HG02610 (cell line): ENCODE measurements at regions not wholly inside any gene's neighbourhood (a gene's known extent, or its start where the extent isn't known, plus 50 kb on each side); places are given as distances from the start of the nearest gene placed in this dataset.
A peak's percentile ranks its signal among the peaks of the same experiment; 100 is the strongest.
"Not testable (repeated sequence)": the region's sequence is repeated elsewhere in the genome, so short reads cannot be mapped to it uniquely, and the experiment has no call there.

Source experiments
- ATAC-seq: cut with Tn5 transposase; IDR thresholded peaks from one replicate; pipeline ENCODE4 v1.9.1; 2021; ENCODE audit warnings: mild to moderate bottlenecking, moderate library complexity; ENCODE audit not compliant: unreplicated experiment

DNA sequence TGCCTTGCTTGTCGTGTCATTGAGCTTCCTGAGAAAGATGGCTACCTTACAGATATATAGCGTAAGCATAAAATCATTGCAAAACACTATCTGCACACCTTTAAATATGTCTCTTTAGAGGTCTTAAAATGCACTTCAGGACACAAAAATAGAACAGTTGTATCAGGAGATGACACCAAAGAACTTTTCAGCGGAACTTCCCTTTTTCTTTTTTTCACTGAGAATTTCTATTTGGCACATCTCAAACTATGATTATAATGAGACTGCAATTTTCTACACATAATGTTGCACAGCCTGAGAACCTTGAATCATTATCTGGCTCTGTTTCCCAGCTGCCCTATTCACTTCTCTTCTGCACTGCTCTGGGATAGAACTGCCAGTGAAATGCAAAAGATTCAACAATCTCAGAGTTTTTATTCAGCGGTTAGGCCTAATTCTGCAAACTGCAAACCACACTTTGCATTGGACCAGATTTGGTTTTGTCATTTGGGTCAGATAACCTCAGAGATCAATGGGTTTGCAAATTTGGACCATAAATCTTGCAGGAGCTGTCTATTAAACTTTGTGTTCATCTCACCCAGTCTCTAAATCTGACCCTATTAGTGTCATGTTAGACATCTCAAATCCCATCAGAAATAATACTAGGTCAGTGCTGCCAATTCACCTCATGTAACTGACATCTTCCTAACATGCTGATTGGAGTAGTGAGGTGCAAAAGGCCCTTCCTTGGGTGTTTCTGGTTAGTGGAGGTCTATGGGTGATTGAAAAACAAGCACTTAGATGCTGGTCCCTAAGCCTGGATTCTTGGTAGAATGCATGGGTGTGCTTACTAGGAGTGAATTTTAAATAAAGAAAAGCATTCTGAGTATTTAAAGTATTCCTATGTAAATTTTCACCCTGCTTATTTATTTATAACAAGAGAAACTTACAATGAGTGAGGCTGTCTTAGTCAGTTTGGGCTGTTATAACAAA is 382.7 kb downstream of the UTRN start:
- no peak for ATAC-seq

DNA sequence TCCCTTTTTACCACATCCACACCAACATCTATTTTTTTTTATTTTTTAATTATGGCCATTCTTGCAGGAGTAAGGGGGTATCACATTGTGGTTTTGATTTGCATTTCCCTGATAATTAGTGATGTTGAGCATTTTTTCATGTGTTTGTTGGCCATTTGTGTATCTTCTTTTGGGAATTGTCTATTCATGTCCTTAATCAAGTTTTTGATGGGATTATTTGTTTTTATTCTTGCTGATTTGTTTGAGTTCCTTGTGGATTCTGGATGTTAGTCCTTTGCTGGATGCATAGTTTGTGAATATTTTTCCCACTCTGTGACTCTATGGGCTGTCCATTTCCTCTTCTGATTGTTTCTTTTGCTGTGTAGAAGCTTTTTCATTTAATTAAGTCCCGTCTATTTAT is 385.1 kb downstream of the UTRN start:
- not testable (repeated sequence) for ATAC-seq

DNA sequence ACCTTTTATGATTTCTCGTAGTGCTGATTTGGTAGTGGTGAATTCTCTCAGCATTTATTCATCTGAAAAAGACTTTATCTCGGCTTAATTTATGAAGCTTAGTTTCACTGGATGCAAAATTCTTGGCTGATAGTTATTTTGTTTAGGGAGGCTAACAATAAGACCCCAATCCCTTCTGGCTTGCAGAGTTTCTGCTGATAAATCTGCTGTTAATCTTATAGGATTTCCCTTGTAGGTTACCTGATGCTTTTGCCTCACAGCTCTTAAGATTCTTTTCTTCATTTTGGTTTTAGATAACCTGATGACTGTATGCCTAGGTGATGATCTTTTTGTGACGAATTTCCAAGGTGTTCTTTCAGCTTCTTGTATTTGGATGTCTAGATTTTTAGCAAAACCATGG is 388.7 kb downstream of the UTRN start:
- ATAC-seq: no peak

DNA sequence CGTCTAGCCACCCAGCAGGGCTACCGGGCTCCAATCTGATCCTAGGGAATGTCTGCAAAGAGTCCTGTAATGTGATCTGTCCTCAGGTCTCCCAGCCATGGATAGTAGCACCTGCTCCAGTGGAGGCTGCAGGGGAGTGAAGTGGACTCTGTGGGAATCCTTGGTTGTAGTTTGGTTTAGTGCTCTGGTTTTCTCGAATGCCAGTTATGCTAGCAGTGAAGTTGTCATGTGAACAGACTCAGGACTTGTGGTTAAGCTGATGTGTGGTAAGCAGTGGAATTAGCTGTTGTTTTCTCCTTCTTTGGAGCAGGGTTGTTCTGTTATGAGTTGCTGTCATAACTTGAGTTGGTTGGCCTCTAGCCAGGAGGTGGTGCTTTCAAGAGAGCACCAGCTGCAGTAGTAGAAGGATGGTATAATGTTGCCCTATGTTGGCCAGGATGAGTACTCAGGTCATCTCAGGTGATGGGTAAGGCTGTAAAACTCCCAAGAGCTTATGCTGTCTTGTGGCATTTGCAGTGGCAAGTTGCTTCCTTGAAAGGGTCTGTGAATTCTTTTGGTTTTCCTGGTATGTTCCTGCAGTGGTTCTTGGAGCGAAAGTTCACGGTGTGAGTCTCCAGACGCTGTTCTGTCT is 390.2 kb downstream of the UTRN start:
- ATAC-seq: no peak

DNA sequence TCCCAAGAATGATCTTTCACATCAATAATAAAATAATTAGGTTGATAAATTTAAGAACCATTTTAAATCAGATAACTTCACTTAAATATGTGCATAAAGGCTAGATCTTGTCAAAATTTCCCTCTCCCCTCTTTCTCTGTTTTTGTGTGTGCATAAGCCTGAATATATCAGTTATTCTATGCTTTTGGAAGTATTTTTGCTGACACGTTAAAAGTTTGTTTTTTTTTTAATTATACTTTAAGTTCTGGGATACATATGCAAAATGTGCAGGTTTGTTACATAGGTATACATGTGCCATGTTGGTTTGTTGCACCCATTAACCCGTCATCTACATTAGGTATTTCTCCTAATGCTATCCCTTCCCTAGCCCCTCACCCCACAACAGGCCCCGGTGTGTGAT is 391.2 kb downstream of the UTRN start:
- not testable (repeated sequence) for ATAC-seq

DNA sequence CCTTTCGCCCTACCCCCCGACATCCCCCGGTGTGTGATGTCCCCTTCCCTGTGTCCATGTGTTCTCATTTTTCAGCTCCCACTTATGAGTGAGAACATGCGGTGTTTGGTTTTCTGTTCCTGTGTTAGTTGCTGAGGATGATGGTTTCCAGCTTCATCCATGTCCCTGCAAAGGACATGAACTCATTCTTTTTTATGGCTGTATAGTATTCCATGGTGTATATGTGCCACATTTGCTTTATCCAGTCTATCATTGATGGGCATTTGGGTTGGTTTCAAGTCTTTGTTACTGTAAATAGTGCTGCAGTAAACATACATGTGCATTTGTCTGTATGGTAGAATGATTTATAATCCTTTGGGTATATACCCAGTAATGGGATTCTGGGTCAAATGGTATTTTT is 392.1 kb downstream of the UTRN start:
- not testable (repeated sequence) for ATAC-seq

DNA sequence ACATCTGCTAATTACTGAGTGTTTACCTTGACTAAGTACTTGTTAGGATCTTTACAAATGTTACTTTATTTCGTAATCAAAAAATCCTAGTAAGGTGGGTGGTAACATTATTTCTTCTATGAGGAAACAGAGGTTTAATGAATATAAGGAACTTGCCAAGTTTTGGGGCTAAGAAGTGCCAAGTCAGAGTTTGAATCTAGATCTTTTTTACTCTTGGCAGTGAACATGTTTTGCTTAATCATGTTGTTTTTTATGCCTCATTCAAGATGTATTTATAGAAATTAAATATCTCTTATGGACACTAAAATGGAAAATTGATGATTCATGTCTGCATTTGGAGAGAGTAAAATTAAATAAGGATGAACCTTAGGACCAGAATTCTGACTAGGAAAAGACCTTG is 393.7 kb downstream of the UTRN start:
- ATAC-seq: no peak

DNA sequence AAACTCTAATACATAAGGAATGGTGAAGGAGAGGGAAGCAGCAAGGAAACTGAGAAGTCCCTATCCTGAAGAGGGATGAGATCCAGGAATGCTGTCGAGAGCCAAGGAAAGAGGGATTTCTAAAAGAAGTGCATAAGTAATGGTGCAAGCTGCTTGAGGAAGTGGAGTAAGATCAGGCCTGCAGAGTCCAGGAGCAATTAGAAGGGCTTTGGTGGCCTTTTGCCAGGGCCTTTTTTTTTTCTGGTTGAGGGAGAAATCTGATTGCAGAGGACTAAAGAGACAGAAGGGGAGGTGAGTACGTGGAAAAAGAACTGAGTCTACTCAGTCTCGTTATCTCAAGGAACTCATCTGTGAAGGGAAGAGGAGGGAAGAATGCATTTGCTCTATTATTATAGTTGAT is 396.2 kb downstream of the UTRN start:
- ATAC-seq: no peak

DNA sequence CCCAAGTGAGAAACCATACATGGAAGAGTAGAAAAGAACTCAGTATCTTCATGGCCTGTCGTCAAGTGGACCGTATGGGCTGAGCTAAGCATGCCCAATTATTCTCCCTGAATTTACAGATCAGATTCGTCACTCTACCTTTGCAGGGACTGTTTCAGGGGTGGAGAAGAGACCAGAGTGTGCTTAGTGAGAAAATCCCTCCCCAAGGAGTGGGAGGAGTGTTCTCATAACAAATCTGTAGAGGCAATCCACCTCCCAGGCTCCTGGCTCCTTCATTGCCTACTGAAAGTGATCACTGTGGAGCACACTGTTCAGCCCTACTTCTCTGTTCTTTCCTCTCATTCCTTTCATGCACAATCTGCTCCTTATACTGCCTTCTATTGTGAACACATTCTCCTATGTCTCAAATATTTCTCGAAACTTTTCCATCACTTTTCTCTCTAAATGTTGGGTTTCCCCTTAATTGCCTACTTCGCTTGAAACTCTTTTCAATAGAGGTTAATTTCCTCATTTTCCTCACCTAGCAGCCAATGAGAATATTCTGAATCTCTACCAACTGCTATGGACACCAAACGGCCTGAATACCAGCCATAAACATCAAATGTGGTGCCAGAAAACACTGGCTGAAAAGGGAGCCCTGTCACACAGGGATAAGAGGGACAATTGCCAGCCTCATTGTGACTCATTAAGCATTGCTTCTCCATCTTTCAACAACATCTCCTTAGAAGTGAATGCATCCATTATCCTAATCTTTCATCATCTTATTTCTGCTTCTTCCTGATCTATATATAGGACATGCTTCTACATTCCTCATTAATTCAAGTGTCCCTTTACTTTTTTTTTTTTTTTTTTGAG is 398.3 kb downstream of the UTRN start:
- ATAC-seq: no peak

DNA sequence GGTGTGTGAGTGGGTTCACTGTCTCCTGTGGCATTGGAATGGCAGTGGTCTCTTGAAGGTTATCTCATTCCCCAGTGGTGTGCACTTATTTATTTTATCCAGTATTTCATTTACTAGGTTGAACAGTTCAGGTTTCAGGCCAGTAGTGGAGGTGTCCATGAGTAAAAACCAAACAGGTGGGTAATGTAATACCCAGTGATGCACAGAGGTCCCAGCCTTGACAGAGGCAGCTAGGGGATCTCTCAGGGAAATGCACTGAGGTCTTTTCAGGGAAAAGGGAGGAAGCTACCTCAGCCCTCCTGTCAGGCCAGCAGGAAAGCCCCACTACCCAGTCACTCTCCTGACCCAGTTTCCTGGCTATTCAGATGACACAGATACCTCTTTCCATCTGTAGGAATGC is 403.6 kb downstream of the UTRN start:
- peak; percentile 62 for ATAC-seq

DNA sequence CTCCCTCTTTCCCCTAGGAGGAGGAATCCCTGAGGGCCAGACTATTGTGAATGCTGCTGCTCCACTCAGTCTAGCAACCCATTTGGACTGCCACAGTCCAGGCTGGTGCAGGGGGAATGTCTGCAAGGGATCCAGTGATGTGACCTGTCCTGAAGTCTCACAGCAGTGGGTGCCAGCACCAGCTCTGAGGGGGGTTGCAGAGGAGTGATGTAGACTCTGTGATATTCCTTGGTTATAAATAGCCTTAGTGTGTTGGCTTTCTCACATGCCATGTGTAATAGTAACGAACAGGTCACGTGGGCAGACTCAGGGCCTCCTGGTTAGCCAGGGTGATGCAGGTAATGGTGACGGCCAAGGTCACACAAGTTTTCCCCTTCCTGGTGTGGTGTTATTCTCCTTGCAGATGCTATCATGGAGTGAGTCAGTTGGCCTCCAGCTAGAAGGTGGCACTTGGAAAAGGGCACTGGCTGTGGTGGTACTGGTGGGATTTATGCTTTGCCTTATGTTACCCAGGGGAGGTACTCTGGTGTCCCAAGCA is 404.4 kb downstream of the UTRN start:
- ATAC-seq: peak; percentile 15

DNA sequence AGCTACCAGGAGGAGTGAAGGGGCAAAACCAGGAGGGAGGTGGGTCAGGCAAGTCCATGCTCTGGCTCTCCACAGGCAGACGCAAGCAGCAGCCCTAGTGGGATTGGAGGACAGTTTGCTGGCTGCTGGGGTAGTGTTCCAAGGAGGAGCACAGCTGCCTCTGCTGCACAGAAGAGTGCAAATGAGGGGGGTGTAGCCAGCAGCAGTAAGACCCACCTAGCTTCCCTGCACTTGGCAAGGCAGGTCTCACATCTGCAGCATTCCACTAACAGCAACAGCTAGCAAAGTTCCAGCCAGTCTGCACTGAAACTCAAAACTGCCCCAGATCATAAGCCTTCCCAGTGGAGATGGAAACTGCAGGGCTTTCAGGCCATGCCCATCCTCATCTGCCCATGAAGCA is 405.0 kb downstream of the UTRN start:
- ATAC-seq: no peak

DNA sequence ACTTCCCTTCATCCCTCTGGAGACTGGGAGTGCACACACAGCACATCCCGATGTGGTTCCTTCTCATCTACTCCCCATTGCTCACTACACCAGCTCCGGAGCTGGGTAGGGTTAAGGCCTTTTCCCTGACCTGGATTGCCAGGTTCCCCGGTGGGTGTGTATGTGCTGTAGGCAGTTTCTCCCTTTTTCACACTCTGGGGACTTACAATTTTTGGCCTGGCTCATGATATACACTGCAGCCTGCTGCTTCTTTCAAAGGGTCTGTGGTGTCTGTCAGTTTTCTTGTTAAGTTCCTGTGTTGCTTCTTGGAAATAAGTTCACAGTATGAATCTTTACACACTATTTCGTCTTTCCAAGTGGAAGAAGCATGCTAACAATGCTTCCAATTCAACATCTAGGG is 405.5 kb downstream of the UTRN start:
- ATAC-seq: no peak

DNA sequence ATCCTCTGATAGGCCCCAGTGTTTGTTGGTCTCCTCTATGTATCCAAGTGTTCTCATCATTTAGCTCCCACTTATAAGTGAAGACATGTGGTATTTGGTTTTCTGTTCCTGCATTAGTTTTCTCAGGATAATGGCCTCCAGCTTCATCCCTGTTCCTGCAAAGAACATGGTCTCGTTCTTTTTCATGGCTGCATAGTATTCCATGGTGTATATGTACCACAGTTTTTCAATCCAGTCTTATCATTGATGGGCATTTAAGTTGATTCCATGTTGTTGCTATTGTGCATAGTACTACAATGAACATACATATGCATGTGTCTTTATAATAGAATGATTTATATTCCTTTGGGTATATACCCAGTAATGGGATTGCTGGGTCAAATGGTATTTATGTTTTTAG is 406.9 kb downstream of the UTRN start:
- not testable (repeated sequence) for ATAC-seq

DNA sequence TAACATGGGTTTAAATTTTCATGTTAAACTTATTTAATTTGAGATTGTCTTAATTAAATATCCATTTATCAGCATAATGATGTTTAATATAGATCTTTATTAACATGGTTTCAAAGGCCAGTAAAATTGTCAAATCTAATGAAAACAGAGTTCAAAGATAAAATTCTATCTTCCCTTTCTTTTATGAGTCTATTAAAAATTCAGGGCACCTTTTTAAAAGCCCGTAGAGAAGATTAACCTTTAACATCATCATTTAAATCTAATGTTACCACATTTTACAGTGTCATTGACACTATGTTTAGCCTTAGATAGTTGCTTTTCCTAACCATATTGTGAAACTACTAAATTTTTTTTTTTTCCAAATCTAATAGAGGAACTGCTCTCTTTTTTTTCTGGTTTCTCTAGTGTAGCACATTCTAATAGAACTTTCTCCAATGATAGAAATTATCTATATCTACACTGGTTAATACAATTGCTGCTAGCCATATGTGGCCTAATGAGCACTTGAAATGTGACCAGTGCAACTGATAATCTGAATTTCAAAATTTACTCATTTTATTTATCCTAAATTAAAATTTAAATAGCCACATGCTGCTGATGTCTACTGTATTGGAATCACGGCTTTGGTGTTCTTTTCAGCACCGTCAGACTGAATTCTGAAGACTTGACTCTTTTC is 410.9 kb downstream of the UTRN start:
- ATAC-seq: no peak

DNA sequence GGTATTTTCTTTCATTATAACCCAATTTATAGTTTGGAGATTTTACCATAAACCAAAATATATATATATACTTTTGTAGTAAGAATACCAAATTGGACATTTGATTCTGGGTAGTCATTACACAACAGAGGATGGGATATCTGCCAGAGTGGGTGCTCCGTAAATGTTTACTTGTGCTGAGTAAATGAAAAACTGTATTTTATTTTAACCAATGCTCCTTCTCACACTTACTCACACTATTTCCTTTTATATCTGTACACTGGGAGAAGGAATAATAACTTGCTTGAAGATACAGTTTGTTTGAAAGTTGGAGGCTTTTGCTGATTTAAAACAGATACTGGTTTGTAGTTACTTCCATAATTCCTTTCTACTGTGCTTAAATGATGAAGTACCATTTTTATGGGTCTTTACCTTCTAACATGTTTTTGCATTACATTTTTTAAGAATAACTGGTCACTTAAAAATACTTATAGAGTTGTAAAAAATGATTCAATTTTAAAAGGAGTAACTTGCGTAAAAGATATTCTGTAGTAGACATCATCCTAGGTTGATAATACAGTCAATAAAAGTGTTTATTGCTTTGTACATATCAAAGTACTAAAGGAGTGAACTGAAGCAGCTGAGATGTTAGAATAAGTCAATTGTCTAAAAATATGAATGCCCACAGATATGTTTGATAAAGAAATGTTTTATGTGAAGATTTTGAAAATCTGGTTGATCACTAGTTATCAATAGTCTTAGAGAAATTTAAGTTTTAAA is 411.7 kb downstream of the UTRN start:
- ATAC-seq: no peak

DNA sequence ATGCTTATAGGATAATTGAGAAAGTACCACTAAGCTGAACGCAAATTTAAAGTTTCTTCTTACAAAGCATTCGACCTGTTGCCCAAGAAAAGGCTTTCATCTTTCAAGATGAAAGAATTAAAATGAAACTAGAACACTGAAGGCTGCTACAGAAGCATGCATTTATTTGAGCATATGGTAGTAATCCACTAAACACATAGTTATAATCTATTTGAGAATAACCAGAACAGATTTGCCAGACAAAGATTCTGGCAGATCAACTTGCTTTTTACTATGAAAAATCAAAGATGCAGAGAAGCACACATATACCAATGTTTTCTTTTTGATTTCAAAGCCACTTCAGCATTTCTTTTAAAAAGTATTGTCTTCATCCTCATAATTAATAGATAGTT is 412.2 kb downstream of the UTRN start:
- ATAC-seq: no peak

DNA sequence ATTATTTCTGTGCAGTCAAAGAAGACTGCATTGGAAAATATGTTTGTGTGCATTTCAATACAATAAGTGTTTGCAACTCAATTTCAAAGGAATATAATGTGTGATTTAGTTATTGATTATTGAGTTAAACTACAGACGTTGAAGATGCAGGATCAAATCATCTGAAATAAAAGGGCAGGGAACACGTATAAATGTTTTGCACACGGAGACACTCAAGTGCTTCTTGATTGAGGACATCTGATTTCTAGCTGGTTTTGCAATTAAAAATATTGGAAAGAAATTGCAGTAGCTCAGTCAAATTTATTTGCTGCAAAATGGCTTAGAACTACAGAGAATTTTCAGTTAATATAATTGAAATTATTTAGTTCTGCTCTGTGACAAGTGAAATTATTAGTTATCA is 412.7 kb downstream of the UTRN start:
- ATAC-seq: no peak

DNA sequence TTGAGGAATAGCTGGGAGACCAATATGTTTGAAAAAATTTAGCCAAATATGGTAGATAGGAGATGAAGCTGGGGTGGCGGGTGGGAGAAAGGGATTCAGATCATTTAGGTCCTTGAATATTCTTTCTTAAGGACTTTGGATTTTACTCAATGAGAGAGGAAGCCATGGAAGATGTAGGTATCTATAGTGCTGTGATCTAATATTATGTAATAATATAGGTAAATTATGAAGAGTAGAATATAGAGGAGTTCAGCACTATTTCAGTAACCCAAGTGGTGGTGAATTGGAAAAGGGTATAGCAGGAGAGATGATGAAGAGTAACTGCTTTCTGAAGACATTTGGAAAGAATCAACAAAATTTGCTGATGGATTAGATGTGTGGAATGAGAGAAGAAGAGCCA is 417.6 kb downstream of the UTRN start:
- ATAC-seq: no peak

DNA sequence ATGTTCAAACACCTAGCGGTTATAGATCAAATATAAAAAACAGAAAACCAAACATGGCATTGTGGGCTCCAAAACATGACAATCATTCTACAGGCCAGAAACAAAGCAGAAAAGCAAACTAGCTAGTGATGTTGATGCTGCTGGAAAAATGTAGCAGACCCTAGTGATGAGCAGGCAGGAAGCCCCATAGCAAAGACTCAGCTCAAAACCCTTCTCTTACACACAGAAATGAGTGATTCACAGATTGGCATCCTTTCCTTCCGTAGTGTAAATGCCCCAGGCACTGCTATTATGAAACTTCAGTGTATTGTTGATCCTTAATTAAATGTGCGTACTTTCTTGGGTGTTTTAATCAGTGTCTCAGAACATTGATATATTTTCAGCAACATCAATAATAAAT is 425.1 kb downstream of the UTRN start:
- ATAC-seq: no peak
